ACC112 (cell line): ENCODE measurements at regions not wholly inside any gene's neighbourhood (a gene's known extent, or its start where the extent isn't known, plus 50 kb on each side); places are given as distances from the start of the nearest gene placed in this dataset.

Experiments used
- H2AFZ ChIP-seq: fragments of 200-600 bp; sonication (generic); one replicate; pipeline ENCODE4 v1.6.0; 2017; ENCODE audit warnings: antibody characterized with exemption, low read length; ENCODE audit not compliant: unreplicated experiment
- H3K27ac ChIP-seq: fragments of 200-600 bp; sonication (generic); 2 replicates; pipeline ENCODE4 v1.5.1; 2014; ENCODE audit warnings: low read depth, mild to moderate bottlenecking, antibody characterized with exemption, low read length, moderate library complexity
- H3K27me3 ChIP-seq: fragments of 200-600 bp; sonication (generic); 2 replicates; pipeline ENCODE4 v1.6.1; 2014; ENCODE audit warnings: mild to moderate bottlenecking, antibody characterized with exemption, low read length, moderate library complexity, mixed read lengths; ENCODE audit not compliant: insufficient read depth
- H3K36me3 ChIP-seq: fragments of 200-600 bp; sonication (generic); 2 replicates; pipeline ENCODE4 v1.6.1; 2016; ENCODE audit warnings: mild to moderate bottlenecking, antibody characterized with exemption, low read length, moderate library complexity, mixed read lengths; ENCODE audit not compliant: insufficient read depth
- H3K4me1 ChIP-seq: fragments of 200-600 bp; sonication (generic); one replicate; pipeline ENCODE4 v1.6.1; 2016; ENCODE audit warnings: low read length, mixed read lengths; ENCODE audit not compliant: insufficient read depth, unreplicated experiment, control insufficient read depth
- H3K4me3 ChIP-seq: fragments of 200-600 bp; sonication (generic); 2 replicates; pipeline ENCODE4 v1.5.1; 2014; ENCODE audit warnings: mild to moderate bottlenecking, low read depth, low read length
- H3K79me2 ChIP-seq: fragments of 200-600 bp; sonication (generic); one replicate; pipeline ENCODE4 v1.6.0; 2016; ENCODE audit warnings: low read length; ENCODE audit not compliant: control insufficient read depth, unreplicated experiment, insufficient read depth

GRCh38 chr3:82085356-82085755 lies 323.9 kb upstream of the GBE1 start:
- peaks cover 17% of the 10 kb centered on the region for H3K4me1 ChIP-seq
- H2AFZ ChIP-seq = no peak overlapping the region
- H3K27ac ChIP-seq = no peak overlapping the region
- H3K27me3 ChIP-seq = no peaks in the 10 kb centered on the region
- no peaks in the 10 kb centered on the region for H3K36me3 ChIP-seq
- no peak overlapping the region for H3K4me3 ChIP-seq
- no peaks in the 10 kb centered on the region for H3K79me2 ChIP-seq

- no peaks in the 10 kb centered on the region for H3K79me2 ChIP-seq
- no peak overlapping the region for H3K27ac ChIP-seq
- H3K27me3 ChIP-seq = no peaks in the 10 kb centered on the region
- H3K36me3 ChIP-seq = no peaks in the 10 kb centered on the region
- H3K4me3 ChIP-seq = no peak overlapping the region
- H2AFZ ChIP-seq = no peak overlapping the region
- peaks cover 18% of the 10 kb centered on the region for H3K4me1 ChIP-seq
Observed at GRCh38 chr3:82084824-82085223, 323.4 kb upstream of the GBE1 start.

GRCh38 chr3:82082796-82083195 lies 321.4 kb upstream of the GBE1 start:
- Histone ChIP-seq H3K4me3 (no peak overlapping the region), H3K79me2 (no peaks in the 10 kb centered on the region), H3K36me3 (no peaks in the 10 kb centered on the region), H3K27ac (no peak overlapping the region), H3K4me1 (peaks cover 11% of the 10 kb centered on the region), H3K27me3 (no peaks in the 10 kb centered on the region), H2AFZ (no peak overlapping the region)

- no peaks in the 10 kb centered on the region for H3K36me3 ChIP-seq
Observed at GRCh38 chr3:82081351-82081750, 319.9 kb upstream of the GBE1 start.

GRCh38 chr3:82080792-82081191 lies 319.3 kb upstream of the GBE1 start:
- peaks cover 7% of the 10 kb centered on the region for H3K4me1 ChIP-seq
- peak overlapping the region; percentile 82 for H2AFZ ChIP-seq
- no peaks in the 10 kb centered on the region for H3K79me2 ChIP-seq
- peak overlapping the region; percentile 10; the same call in 1 of the 2 replicates for H3K27ac ChIP-seq
- 0 out of 2 replicates have a peak overlapping the region, but pooled peaks have one; percentile 2 for H3K4me3 ChIP-seq
- no peaks in the 10 kb centered on the region for H3K36me3 ChIP-seq
- no peaks in the 10 kb centered on the region for H3K27me3 ChIP-seq

More at GRCh38 chr3:82081351-82081750, 319.9 kb upstream of the GBE1 start:
- no peak overlapping the region for H3K4me3 ChIP-seq
- no peak overlapping the region for H3K27ac ChIP-seq
- no peak overlapping the region for H2AFZ ChIP-seq
- no peaks in the 10 kb centered on the region for H3K27me3 ChIP-seq
- H3K79me2 ChIP-seq = no peaks in the 10 kb centered on the region
- H3K4me1 ChIP-seq = peaks cover 7% of the 10 kb centered on the region

GRCh38 chr3:82080261-82080660 lies 318.8 kb upstream of the GBE1 start:
- H3K4me1 ChIP-seq = peaks cover 7% of the 10 kb centered on the region

GRCh38 chr3:82079335-82079890 lies 318.0 kb upstream of the GBE1 start:
- no peaks in the 10 kb centered on the region for H3K79me2 ChIP-seq
- H3K27ac ChIP-seq = no peak overlapping the region
- no peak overlapping the region for H3K4me3 ChIP-seq
- no peaks in the 10 kb centered on the region for H3K27me3 ChIP-seq
- H2AFZ ChIP-seq = no peak overlapping the region
- no peaks in the 10 kb centered on the region for H3K36me3 ChIP-seq
- peaks cover 7% of the 10 kb centered on the region for H3K4me1 ChIP-seq

More at GRCh38 chr3:82080261-82080660, 318.8 kb upstream of the GBE1 start:
- Histone ChIP-seq H2AFZ (peak overlapping the region; percentile 82), H3K4me3 (0 out of 2 replicates have a peak overlapping the region, but pooled peaks have one; percentile 2), H3K79me2 (no peaks in the 10 kb centered on the region), H3K36me3 (no peaks in the 10 kb centered on the region), H3K27ac (peak overlapping the region; percentile 10; the same call in 1 of the 2 replicates), H3K27me3 (no peaks in the 10 kb centered on the region)

- H3K79me2 ChIP-seq = no peaks in the 10 kb centered on the region
- H2AFZ ChIP-seq = no peak overlapping the region
- H3K27ac ChIP-seq = no peak overlapping the region
- peaks cover 7% of the 10 kb centered on the region for H3K4me1 ChIP-seq
- no peaks in the 10 kb centered on the region for H3K27me3 ChIP-seq
- no peak overlapping the region for H3K4me3 ChIP-seq
- H3K36me3 ChIP-seq = no peaks in the 10 kb centered on the region
Observed at GRCh38 chr3:82078246-82078645, 316.8 kb upstream of the GBE1 start.

GRCh38 chr3:82067420-82067819 lies 306.0 kb upstream of the GBE1 start:
- Histone ChIP-seq H3K4me3 (no peak overlapping the region), H3K36me3 (no peaks in the 10 kb centered on the region), H2AFZ (no peak overlapping the region), H3K27ac (no peak overlapping the region), H3K27me3 (no peaks in the 10 kb centered on the region), H3K4me1 (no peaks in the 10 kb centered on the region), H3K79me2 (no peaks in the 10 kb centered on the region)

GRCh38 chr3:82058809-82059208 lies 297.4 kb upstream of the GBE1 start:
- Histone ChIP-seq H3K36me3 (no peaks in the 10 kb centered on the region), H3K4me1 (peaks cover 5% of the 10 kb centered on the region), H2AFZ (no peak overlapping the region), H3K27ac (no peak overlapping the region), H3K27me3 (no peaks in the 10 kb centered on the region), H3K4me3 (no peak overlapping the region), H3K79me2 (no peaks in the 10 kb centered on the region)

- Histone ChIP-seq H3K27me3 (no peaks in the 10 kb centered on the region), H2AFZ (no peak overlapping the region), H3K36me3 (no peaks in the 10 kb centered on the region), H3K4me1 (peaks cover 5% of the 10 kb centered on the region), H3K27ac (no peak overlapping the region), H3K79me2 (no peaks in the 10 kb centered on the region), H3K4me3 (no peak overlapping the region)
Observed at GRCh38 chr3:82055792-82056191, 294.3 kb upstream of the GBE1 start.
